ENCODE measurements at regions not wholly inside any gene's neighbourhood (a gene's known extent, or its start where the extent isn't known, plus 50 kb on each side); places are given as distances from the start of the nearest gene placed in this dataset.

GRCh38 chr13:34857558-34858325 lies 84.3 kb upstream of the NBEA start:
- Histone ChIP-seq H3K4me1 (ENCODE audit: insufficient read depth, low read length) (no peaks in the 10 kb centered on the region), H3K27ac (ENCODE audit: low read length) (no peak overlapping the region), H3K79me2 (ENCODE audit: insufficient read depth, low read length) (no peaks in the 10 kb centered on the region), H3K9me3 (ENCODE audit: insufficient read depth, low read length, severe bottlenecking) (no peaks in the 10 kb centered on the region), H4K20me1 (ENCODE audit: insufficient read depth, low read length) (no peaks in the 10 kb centered on the region), H3K36me3 (ENCODE audit: insufficient read depth, low read length) (no peaks in the 10 kb centered on the region), H2AFZ (ENCODE audit: low read depth, low read length) (no peak overlapping the region), H3K4me3 (ENCODE audit: low read depth in 1 of 2, low read length in 2 of 2) (no peak overlapping the region), H3K27me3 (ENCODE audit: insufficient read depth, low read length, poor library complexity) (no peaks in the 10 kb centered on the region), H3K4me2 (ENCODE audit: insufficient read depth, low read length) (no peak overlapping the region), H3K9ac (ENCODE audit: low read depth, low read length) (no peak overlapping the region)
- TF ChIP-seq CTCF (IDR thresholded peaks at IDR 0.05; ENCODE audit: borderline replicate concordance, extremely low read depth, low read length, poor library complexity, severe bottlenecking) (no peak), EZH2 (IDR thresholded peaks at IDR 0.05; ENCODE audit: borderline replicate concordance, low read depth, low read length, severe bottlenecking) (no peak)
- ATAC-seq (ENCODE audit: insufficient read depth, low read depth) (no peak), DNase-seq (no peak)

GRCh38 chr13:34862311-34862710 lies 79.8 kb upstream of the NBEA start:
- no peak for ATAC-seq (ENCODE audit: insufficient read depth, low read depth)

GRCh38 chr13:34862716-34863115 lies 79.4 kb upstream of the NBEA start:
- Histone ChIP-seq H3K4me3 (ENCODE audit: low read depth in 1 of 2, low read length in 2 of 2) (no peak overlapping the region), H3K36me3 (ENCODE audit: insufficient read depth, low read length) (no peaks in the 10 kb centered on the region), H3K27me3 (ENCODE audit: insufficient read depth, low read length, poor library complexity) (no peaks in the 10 kb centered on the region), H2AFZ (ENCODE audit: low read depth, low read length) (no peak overlapping the region), H4K20me1 (ENCODE audit: insufficient read depth, low read length) (no peaks in the 10 kb centered on the region), H3K27ac (ENCODE audit: low read length) (no peak overlapping the region), H3K9ac (ENCODE audit: low read depth, low read length) (no peak overlapping the region), H3K4me2 (ENCODE audit: insufficient read depth, low read length) (no peak overlapping the region), H3K9me3 (ENCODE audit: insufficient read depth, low read length, severe bottlenecking) (no peaks in the 10 kb centered on the region), H3K4me1 (ENCODE audit: insufficient read depth, low read length) (no peaks in the 10 kb centered on the region), H3K79me2 (ENCODE audit: insufficient read depth, low read length) (no peaks in the 10 kb centered on the region)
- DNase-seq (no peak), ATAC-seq (ENCODE audit: insufficient read depth, low read depth) (no peak)
- TF ChIP-seq EZH2 (IDR thresholded peaks at IDR 0.05; ENCODE audit: borderline replicate concordance, low read depth, low read length, severe bottlenecking) (no peak), CTCF (IDR thresholded peaks at IDR 0.05; ENCODE audit: borderline replicate concordance, extremely low read depth, low read length, poor library complexity, severe bottlenecking) (no peak)

More at GRCh38 chr13:34862311-34862710, 79.8 kb upstream of the NBEA start:
- no peak overlapping the region for H3K9ac ChIP-seq (ENCODE audit: low read depth, low read length)
- H2AFZ ChIP-seq (ENCODE audit: low read depth, low read length): no peak overlapping the region
- H3K27me3 ChIP-seq (ENCODE audit: insufficient read depth, low read length, poor library complexity): no peaks in the 10 kb centered on the region
- no peaks in the 10 kb centered on the region for H3K36me3 ChIP-seq (ENCODE audit: insufficient read depth, low read length)
- TF ChIP-seq CTCF (IDR thresholded peaks at IDR 0.05; ENCODE audit: borderline replicate concordance, extremely low read depth, low read length, poor library complexity, severe bottlenecking): no peak
- TF ChIP-seq EZH2 (IDR thresholded peaks at IDR 0.05; ENCODE audit: borderline replicate concordance, low read depth, low read length, severe bottlenecking): no peak
- no peak for DNase-seq
- H3K4me3 ChIP-seq (ENCODE audit: low read depth in 1 of 2, low read length in 2 of 2): no peak overlapping the region
- no peaks in the 10 kb centered on the region for H3K9me3 ChIP-seq (ENCODE audit: insufficient read depth, low read length, severe bottlenecking)
- H3K79me2 ChIP-seq (ENCODE audit: insufficient read depth, low read length): no peaks in the 10 kb centered on the region
- no peak overlapping the region for H3K4me2 ChIP-seq (ENCODE audit: insufficient read depth, low read length)
- no peaks in the 10 kb centered on the region for H3K4me1 ChIP-seq (ENCODE audit: insufficient read depth, low read length)
- no peak overlapping the region for H3K27ac ChIP-seq (ENCODE audit: low read length)
- H4K20me1 ChIP-seq (ENCODE audit: insufficient read depth, low read length): no peaks in the 10 kb centered on the region

Data from DND-41 (cell line).